GM19035 (cell line): ENCODE measurements at regions not wholly inside any gene's neighbourhood (a gene's known extent, or its start where the extent isn't known, plus 50 kb on each side); places are given as distances from the start of the nearest gene placed in this dataset.

Source experiments
- ATAC-seq: cut with Tn5 transposase; IDR thresholded peaks from one replicate; pipeline ENCODE4 v1.9.1; 2021; ENCODE audit not compliant: unreplicated experiment

- ATAC-seq, result no peak
These were observed 253.8 kb upstream of the E2F7 start for GRCh38 chr12:77319166-77319565.

- ATAC-seq, result no peak
These were observed 250.0 kb upstream of the E2F7 start for GRCh38 chr12:77315407-77315806.

GRCh38 chr12:77314378-77315052 is 249.1 kb upstream of the E2F7 start:
- ATAC-seq, result no peak

GRCh38 chr12:77308056-77308455 is 242.7 kb upstream of the E2F7 start:
- ATAC-seq, result no peak

- ATAC-seq, result no peak
These were observed 235.4 kb upstream of the E2F7 start for GRCh38 chr12:77300811-77301210.

- no peak for ATAC-seq
These were observed 234.7 kb upstream of the E2F7 start for GRCh38 chr12:77299910-77300669.

- ATAC-seq, result no peak
These were observed 233.6 kb upstream of the E2F7 start for GRCh38 chr12:77299001-77299400.

- no peak for ATAC-seq
These were observed 228.6 kb upstream of the E2F7 start for GRCh38 chr12:77294016-77294415.

GRCh38 chr12:77274926-77275325 is 209.6 kb upstream of the E2F7 start:
- ATAC-seq, result no peak

GRCh38 chr12:77273898-77274297 is 208.5 kb upstream of the E2F7 start:
- ATAC-seq, result no peak

- ATAC-seq, result no peak
These were observed 191.6 kb upstream of the E2F7 start for GRCh38 chr12:77256956-77257355.

GRCh38 chr12:77253321-77253720 is 188.0 kb upstream of the E2F7 start:
- no peak for ATAC-seq

GRCh38 chr12:77251799-77252198 is 186.4 kb upstream of the E2F7 start:
- no peak for ATAC-seq

- ATAC-seq, result no peak
These were observed 184.5 kb upstream of the E2F7 start for GRCh38 chr12:77249892-77250291.

GRCh38 chr12:77248036-77248435 is 182.7 kb upstream of the E2F7 start:
- no peak for ATAC-seq

- ATAC-seq, result no peak
These were observed 182.2 kb upstream of the E2F7 start for GRCh38 chr12:77247542-77247941.

- no peak for ATAC-seq
These were observed 178.0 kb upstream of the E2F7 start for GRCh38 chr12:77243345-77243744.

- no peak for ATAC-seq
These were observed 174.2 kb upstream of the E2F7 start for GRCh38 chr12:77239617-77240016.

- no peak for ATAC-seq
These were observed 173.0 kb upstream of the E2F7 start for GRCh38 chr12:77238335-77238734.

GRCh38 chr12:77237896-77238295 is 172.5 kb upstream of the E2F7 start:
- no peak for ATAC-seq

- no peak for ATAC-seq
These were observed 170.7 kb upstream of the E2F7 start for GRCh38 chr12:77236066-77236465.

- ATAC-seq, result no peak
These were observed 166.7 kb upstream of the E2F7 start for GRCh38 chr12:77232045-77232444.

GRCh38 chr12:77231501-77231918 is 166.1 kb upstream of the E2F7 start:
- ATAC-seq, result no peak
